GM19351 (cell line): ENCODE measurements at regions not wholly inside any gene's neighbourhood (a gene's known extent, or its start where the extent isn't known, plus 50 kb on each side); places are given as distances from the start of the nearest gene placed in this dataset.
"Not testable (repeated sequence)": the region's sequence is repeated elsewhere in the genome, so short reads cannot be mapped to it uniquely, and the experiment has no call there.

Experiments
- ATAC-seq: cut with Tn5 transposase; IDR thresholded peaks from one replicate; pipeline ENCODE4 v1.9.1; 2021; ENCODE audit warnings: mild to moderate bottlenecking, moderate library complexity; ENCODE audit not compliant: unreplicated experiment

- ATAC-seq, result no peak
Observed at GRCh38 chr2:129014432-129014831, 695.8 kb upstream of the HS6ST1 start.

GRCh38 chr2:129015397-129016285 lies 697.0 kb upstream of the HS6ST1 start:
- no peak for ATAC-seq

- no peak for ATAC-seq
Observed at GRCh38 chr2:129016972-129017371, 698.3 kb upstream of the HS6ST1 start.

GRCh38 chr2:129024796-129025195 lies 706.1 kb upstream of the HS6ST1 start:
- no peak for ATAC-seq

GRCh38 chr2:129035992-129036391 lies 717.3 kb upstream of the HS6ST1 start:
- no peak for ATAC-seq

GRCh38 chr2:129043677-129044076 lies 725.0 kb upstream of the HS6ST1 start:
- ATAC-seq, result not testable (repeated sequence)

- not testable (repeated sequence) for ATAC-seq
Observed at GRCh38 chr2:129046475-129046874, 727.8 kb upstream of the HS6ST1 start.

GRCh38 chr2:129050101-129050500 lies 731.4 kb upstream of the HS6ST1 start:
- ATAC-seq, result no peak

- ATAC-seq, result no peak
Observed at GRCh38 chr2:129055242-129055641, 736.6 kb upstream of the HS6ST1 start.

- ATAC-seq, result no peak
Observed at GRCh38 chr2:129055824-129056223, 737.2 kb upstream of the HS6ST1 start.

GRCh38 chr2:129056309-129056958 lies 737.8 kb upstream of the HS6ST1 start:
- no peak for ATAC-seq

GRCh38 chr2:129056959-129057317 lies 738.3 kb upstream of the HS6ST1 start:
- ATAC-seq, result no peak

- ATAC-seq, result no peak
Observed at GRCh38 chr2:129058981-129059380, 740.3 kb upstream of the HS6ST1 start.

- no peak for ATAC-seq
Observed at GRCh38 chr2:129059476-129059875, 740.8 kb upstream of the HS6ST1 start.

GRCh38 chr2:129061069-129061768 lies 742.6 kb upstream of the HS6ST1 start:
- ATAC-seq, result peak; percentile 98

GRCh38 chr2:129061769-129062121 lies 743.1 kb upstream of the HS6ST1 start:
- ATAC-seq, result no peak

- ATAC-seq, result no peak
Observed at GRCh38 chr2:129062146-129062912, 743.7 kb upstream of the HS6ST1 start.

GRCh38 chr2:129067070-129067469 lies 748.4 kb upstream of the HS6ST1 start:
- no peak for ATAC-seq

GRCh38 chr2:129067953-129068352 lies 749.3 kb upstream of the HS6ST1 start:
- ATAC-seq, result no peak

- ATAC-seq, result no peak
Observed at GRCh38 chr2:129068543-129068942, 749.9 kb upstream of the HS6ST1 start.
